PC-3 (cell line): ENCODE measurements at regions not wholly inside any gene's neighbourhood (a gene's known extent, or its start where the extent isn't known, plus 50 kb on each side); places are given as distances from the start of the nearest gene placed in this dataset.

Source experiments
- ATAC-seq: fragments of 200-7000 bp; cut with Tn5 transposase; 2 replicates; pipeline ENCODE4 v1.9.1; 2020; ENCODE audit warnings: mild to moderate bottlenecking, moderate library complexity
- BruUV-seq: library from RNA; stranded (reverse); fragments of 400-500 nt; replicated peaks from 2 replicates; lab custom pipeline; 2021; lab: Mats Ljungman, UMichigan
- CTCF ChIA-PET: fragments of 300-600 bp; sonication (Branson Sonifier 250); formaldehyde crosslinking; loops from one replicate; lab custom pipeline; 2022; ENCODE audit warnings: antibody characterized with exemption; lab: Charles Lee
- POLR2A ChIA-PET: fragments of 300-600 bp; sonication (Branson Sonifier 250); formaldehyde crosslinking; loops from one replicate; lab custom pipeline; 2022; ENCODE audit warnings: antibody characterized with exemption; ENCODE audit not compliant: unreplicated experiment; lab: Charles Lee
- DNase-seq: peaks from one replicate; pipeline ENCODE4 v3.0.0-alpha.2; 2015
- H2AFZ ChIP-seq: fragments of 300-600 bp; sonication (generic); 2 replicates; pipeline ENCODE4 v1.6.0; 2016; ENCODE audit warnings: antibody characterized with exemption, low read length
- H3F3A ChIP-seq: fragments of 300-600 bp; sonication (generic); one replicate; pipeline ENCODE4 v1.6.0; 2017; ENCODE audit warnings: antibody characterized with exemption, low read length, control low read depth, mild to moderate bottlenecking; ENCODE audit not compliant: unreplicated experiment
- H3K27ac ChIP-seq: fragments of 300-600 bp; sonication (generic); 2 replicates; pipeline ENCODE4 v1.5.1; 2016; ENCODE audit warnings: mild to moderate bottlenecking, low read length
- H3K27me3 ChIP-seq: fragments of 300-600 bp; sonication (generic); 2 replicates; pipeline ENCODE4 v1.6.1; 2016; ENCODE audit warnings: low read length, mixed read lengths
- H3K36me3 ChIP-seq: fragments of 300-600 bp; sonication (generic); 2 replicates; pipeline ENCODE4 v1.6.1; 2016; ENCODE audit warnings: low read depth, mixed run types, low read length, mixed read lengths
- H3K4me1 ChIP-seq: fragments of 300-600 bp; sonication (generic); 2 replicates; pipeline ENCODE4 v1.5.1; 2016; ENCODE audit warnings: low read length; ENCODE audit not compliant: insufficient read depth
- H3K4me2 ChIP-seq: fragments of 300-600 bp; sonication (generic); 2 replicates; pipeline ENCODE4 v1.6.0; 2016; ENCODE audit warnings: low read length
- H3K4me3 ChIP-seq: fragments of 300-600 bp; sonication (generic); 2 replicates; pipeline ENCODE4 v1.5.1; 2016; ENCODE audit warnings: mild to moderate bottlenecking, low read length, mixed read lengths
- H3K79me2 ChIP-seq: fragments of 300-600 bp; sonication (generic); 2 replicates; pipeline ENCODE4 v1.6.1; 2017; ENCODE audit warnings: low read length, mixed read lengths
- H3K9ac ChIP-seq: fragments of 300-600 bp; sonication (generic); 2 replicates; pipeline ENCODE4 v1.6.0; 2016; ENCODE audit warnings: mild to moderate bottlenecking, low read length
- H3K9me2 ChIP-seq: fragments of 300-600 bp; sonication (generic); replicated peaks from 2 replicates; pipeline ENCODE4 v1.6.1; 2016; ENCODE audit warnings: mixed run types, low read length, mixed read lengths
- H3K9me3 ChIP-seq: fragments of 300-600 bp; sonication (generic); 2 replicates; pipeline ENCODE4 v1.6.1; 2016; ENCODE audit warnings: low read length, mixed read lengths
- H4K20me1 ChIP-seq: fragments of 300-600 bp; sonication (generic); 2 replicates; pipeline ENCODE4 v1.6.1; 2016; ENCODE audit warnings: low read length, mixed read lengths
- EZH2 ChIP-seq: fragments of 300-600 bp; sonication (generic); IDR thresholded peaks from one replicate; pipeline ENCODE4 v1.6.1; 2017; ENCODE audit warnings: antibody characterized with exemption, mild to moderate bottlenecking, low read length; ENCODE audit not compliant: unreplicated experiment
- EZH2phosphoT487 ChIP-seq: fragments of 300-600 bp; sonication (generic); IDR thresholded peaks from 2 replicates; pipeline ENCODE4 v1.6.1; 2018; ENCODE audit warnings: mild to moderate bottlenecking, antibody characterized with exemption, low read length, borderline replicate concordance
- intact Hi-C: fragments of 100-400 bp; cut with micrococcal nuclease; formaldehyde crosslinking; loops from 2 replicates; pipeline ENCODE4 v1.9.0; 2023
- TF ChIP-seq, protein P1 (sequence below): fragments of 300-600 bp; sonication (generic); conservative IDR thresholded peaks from 2 replicates; pipeline ENCODE4 v1.5.1; 2017; ENCODE audit warnings: antibody characterized with exemption, low read depth, mild to moderate bottlenecking, low read length

DNA sequence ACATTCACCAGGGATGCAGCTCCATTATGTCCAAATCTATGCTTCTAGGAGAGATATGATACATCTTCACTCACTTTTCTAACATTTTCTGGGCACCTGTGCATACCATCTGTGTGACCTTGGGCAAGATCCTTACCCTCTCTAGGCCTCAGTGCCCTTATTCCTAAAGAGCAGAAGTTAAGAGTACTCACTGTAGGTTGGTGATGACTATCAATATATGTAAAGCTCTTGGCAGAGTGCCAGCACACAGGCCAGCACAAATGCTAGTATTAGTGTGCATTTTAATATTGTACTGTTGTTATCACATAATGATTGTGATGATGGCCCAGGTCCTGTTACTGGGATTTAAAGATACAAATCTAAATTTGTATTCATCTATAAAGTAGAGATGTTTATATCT, 199.2 kb downstream of the RAD51AP2 start:
- TF ChIP-seq, protein P1, sequence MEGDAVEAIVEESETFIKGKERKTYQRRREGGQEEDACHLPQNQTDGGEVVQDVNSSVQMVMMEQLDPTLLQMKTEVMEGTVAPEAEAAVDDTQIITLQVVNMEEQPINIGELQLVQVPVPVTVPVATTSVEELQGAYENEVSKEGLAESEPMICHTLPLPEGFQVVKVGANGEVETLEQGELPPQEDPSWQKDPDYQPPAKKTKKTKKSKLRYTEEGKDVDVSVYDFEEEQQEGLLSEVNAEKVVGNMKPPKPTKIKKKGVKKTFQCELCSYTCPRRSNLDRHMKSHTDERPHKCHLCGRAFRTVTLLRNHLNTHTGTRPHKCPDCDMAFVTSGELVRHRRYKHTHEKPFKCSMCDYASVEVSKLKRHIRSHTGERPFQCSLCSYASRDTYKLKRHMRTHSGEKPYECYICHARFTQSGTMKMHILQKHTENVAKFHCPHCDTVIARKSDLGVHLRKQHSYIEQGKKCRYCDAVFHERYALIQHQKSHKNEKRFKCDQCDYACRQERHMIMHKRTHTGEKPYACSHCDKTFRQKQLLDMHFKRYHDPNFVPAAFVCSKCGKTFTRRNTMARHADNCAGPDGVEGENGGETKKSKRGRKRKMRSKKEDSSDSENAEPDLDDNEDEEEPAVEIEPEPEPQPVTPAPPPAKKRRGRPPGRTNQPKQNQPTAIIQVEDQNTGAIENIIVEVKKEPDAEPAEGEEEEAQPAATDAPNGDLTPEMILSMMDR: no peak
- TF ChIP-seq EZH2phosphoT487 (no peak), EZH2 (no peak)
- Histone ChIP-seq H3K9me3 (no peaks in the 10 kb centered on the region), H3K4me3 (no peak overlapping the region), H3F3A (no peaks in the 10 kb centered on the region), H4K20me1 (no peaks in the 10 kb centered on the region), H2AFZ (no peak overlapping the region), H3K79me2 (no peaks in the 10 kb centered on the region), H3K27ac (no peak overlapping the region), H3K27me3 (no peaks in the 10 kb centered on the region), H3K9ac (no peak overlapping the region), H3K9me2 (no peaks in the 10 kb centered on the region), H3K36me3 (no peaks in the 10 kb centered on the region), H3K4me1 (no peaks in the 10 kb centered on the region), H3K4me2 (no peak overlapping the region)
- no peak for ATAC-seq
- intact Hi-C loops: no loop called here
- ChIA-PET CTCF (no interaction called here), POLR2A (no interaction called here)
- DNase-seq: no peak
- no TSS peak for BruUV-seq

DNA sequence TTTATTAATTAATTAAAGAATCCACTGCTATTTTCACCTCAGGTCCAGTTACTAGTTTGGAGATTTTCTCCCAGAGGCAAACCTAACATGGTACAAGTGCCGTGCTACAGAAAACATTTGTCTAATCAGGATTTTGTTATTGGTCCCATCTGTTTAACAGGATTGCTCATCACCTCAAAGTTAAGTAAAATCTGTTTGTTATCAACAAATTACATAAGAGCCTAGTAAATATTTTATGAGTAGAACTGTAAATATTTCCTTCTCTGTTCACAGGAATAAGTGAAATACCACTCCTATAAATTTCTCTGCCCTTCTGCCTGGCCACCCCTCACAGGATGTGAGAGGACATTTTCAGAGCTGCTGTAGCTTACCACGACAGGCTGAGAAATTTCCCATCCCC, 200.2 kb downstream of the RAD51AP2 start:
- H2AFZ ChIP-seq: no peak overlapping the region
- H3K9ac ChIP-seq: no peak overlapping the region
- H3K27me3 ChIP-seq: no peaks in the 10 kb centered on the region
- intact Hi-C loops: no loop called here
- BruUV-seq: no TSS peak
- H3K4me2 ChIP-seq: no peak overlapping the region
- H3K4me3 ChIP-seq: no peak overlapping the region
- POLR2A ChIA-PET: no interaction called here
- DNase-seq (no peak), ATAC-seq (no peak)
- H3K79me2 ChIP-seq: no peaks in the 10 kb centered on the region
- H3K9me3 ChIP-seq: no peaks in the 10 kb centered on the region
- no peaks in the 10 kb centered on the region for H4K20me1 ChIP-seq
- TF ChIP-seq, protein P1: no peak
- TF ChIP-seq EZH2phosphoT487 (no peak), EZH2 (no peak)
- H3K36me3 ChIP-seq: no peaks in the 10 kb centered on the region
- H3F3A ChIP-seq: no peaks in the 10 kb centered on the region
- H3K9me2 ChIP-seq: no peaks in the 10 kb centered on the region
- H3K4me1 ChIP-seq: no peaks in the 10 kb centered on the region
- no peak overlapping the region for H3K27ac ChIP-seq
- CTCF ChIA-PET: no interaction called here

DNA sequence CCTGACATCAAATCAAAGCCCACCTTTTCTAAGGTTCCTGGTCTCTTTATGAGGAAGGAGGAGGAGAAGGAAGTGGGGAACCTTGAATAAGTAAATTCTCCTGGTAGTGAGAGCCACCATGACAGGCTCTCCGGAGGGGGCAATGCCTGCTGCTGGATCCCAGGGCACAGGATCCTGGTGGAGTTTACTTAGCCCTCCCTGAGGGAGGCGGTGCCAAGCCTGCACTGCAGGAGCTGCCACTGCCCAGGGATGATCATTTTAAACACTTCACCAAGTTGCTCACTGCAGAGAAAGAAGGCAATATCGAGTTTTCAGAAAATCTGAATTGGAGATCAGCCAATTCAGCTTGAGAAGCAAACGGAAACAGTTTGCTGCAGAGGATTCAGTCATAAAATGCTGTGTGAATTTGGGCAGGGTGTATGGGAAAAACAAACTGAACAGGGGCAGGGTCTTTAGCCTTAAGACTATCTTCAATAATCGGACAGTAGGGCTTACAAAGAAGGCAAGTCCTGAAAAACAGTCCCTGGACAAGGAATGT, 200.7 kb downstream of the RAD51AP2 start:
- TF ChIP-seq EZH2 (no peak), EZH2phosphoT487 (no peak)
- TF ChIP-seq, protein P1: no peak
- ATAC-seq: no peak

More for the DNA sequence above, 200.7 kb downstream of the RAD51AP2 start:
- no peaks in the 10 kb centered on the region for H3K4me1 ChIP-seq
- no peaks in the 10 kb centered on the region for H3K9me2 ChIP-seq
- H3K4me3 ChIP-seq: no peak overlapping the region
- BruUV-seq: no TSS peak
- H3K9ac ChIP-seq: no peak overlapping the region
- no peaks in the 10 kb centered on the region for H3F3A ChIP-seq
- no peaks in the 10 kb centered on the region for H3K27me3 ChIP-seq
- H3K36me3 ChIP-seq: no peaks in the 10 kb centered on the region
- ChIA-PET POLR2A (no interaction called here), CTCF (no interaction called here)
- no peak overlapping the region for H3K27ac ChIP-seq
- H3K9me3 ChIP-seq: no peaks in the 10 kb centered on the region
- H4K20me1 ChIP-seq: no peaks in the 10 kb centered on the region
- H3K4me2 ChIP-seq: no peak overlapping the region
- no peak overlapping the region for H2AFZ ChIP-seq
- DNase-seq: no peak
- intact Hi-C loops: no loop called here
- H3K79me2 ChIP-seq: no peaks in the 10 kb centered on the region
